MCF 10A (cell line): ENCODE measurements at regions not wholly inside any gene's neighbourhood (a gene's known extent, or its start where the extent isn't known, plus 50 kb on each side); places are given as distances from the start of the nearest gene placed in this dataset.

Experiments used
- BruUV-seq: library from RNA; stranded (reverse); fragments of 400-500 nt; replicated peaks from 2 replicates; lab custom pipeline; 2021; lab: Mats Ljungman, UMichigan
- CTCF ChIA-PET: fragments of 300-600 bp; sonication (Branson Sonifier 250); formaldehyde crosslinking; extraction: SDS; loops from one replicate; lab custom pipeline; 2021; ENCODE audit warnings: antibody characterized with exemption, inconsistent platforms; lab: Yijun Ruan, JAX
- POLR2A ChIA-PET: fragments of 300-600, 350-650 bp; sonication (Branson Sonifier 250); formaldehyde crosslinking; extraction: SDS; loops from one replicate; lab custom pipeline; 2020; ENCODE audit warnings: antibody characterized with exemption, inconsistent platforms; lab: Yijun Ruan, JAX
- DNase-seq: peaks from one replicate; pipeline ENCODE4 v3.0.0-alpha.2; 2018; ENCODE audit not compliant: unreplicated experiment
- H3K27ac Mint-ChIP-seq: one replicate; pipeline ENCODE4 v1.8.0; 2022; ENCODE audit warnings: mild to moderate bottlenecking, low read depth, mixed read lengths; ENCODE audit not compliant: unreplicated experiment
- H3K27me3 Mint-ChIP-seq: one replicate; pipeline ENCODE4 v1.8.0; 2022; ENCODE audit warnings: mixed read lengths; ENCODE audit not compliant: insufficient read depth, unreplicated experiment
- H3K36me3 Mint-ChIP-seq: one replicate; pipeline ENCODE4 v1.8.0; 2022; ENCODE audit warnings: mild to moderate bottlenecking, moderate library complexity, mixed read lengths; ENCODE audit not compliant: insufficient read depth, unreplicated experiment
- H3K4me1 Mint-ChIP-seq: one replicate; pipeline ENCODE4 v1.8.0; 2022; ENCODE audit warnings: mixed read lengths; ENCODE audit not compliant: insufficient read depth, unreplicated experiment
- H3K4me3 Mint-ChIP-seq: one replicate; pipeline ENCODE4 v1.8.0; 2022; ENCODE audit warnings: mild to moderate bottlenecking, moderate library complexity, mixed read lengths; ENCODE audit not compliant: unreplicated experiment
- H3K9me3 Mint-ChIP-seq: one replicate; pipeline ENCODE4 v1.8.0; 2022; ENCODE audit warnings: mixed read lengths; ENCODE audit not compliant: unreplicated experiment
- CTCF ChIP-seq: fragments of 200-600 bp; IDR thresholded peaks from one replicate; pipeline ENCODE4 v1.8.0; 2022; ENCODE audit warnings: antibody characterized with exemption, mild to moderate bottlenecking; ENCODE audit not compliant: unreplicated experiment
- intact Hi-C: fragments of 100-400 bp; cut with micrococcal nuclease; formaldehyde crosslinking; loops from 2 replicates; pipeline ENCODE4 v1.14.1; 2022

- ChIA-PET CTCF (interaction anchor here (0.9 to 1.6 kb wide), 2 partner anchors 9 to 13 kb away, joined by 3 to 4 read pairs; no protein-coding TSS in a partner anchor), POLR2A (no interaction called here)
- Mint-ChIP-seq H3K9me3 (no peaks in the 10 kb centered on the region), H3K4me3 (no peak overlapping the region), H3K36me3 (no peaks in the 10 kb centered on the region), H3K4me1 (no peaks in the 10 kb centered on the region), H3K27ac (no peak overlapping the region), H3K27me3 (no peaks in the 10 kb centered on the region)
- intact Hi-C loops: no loop called here
- no peak for DNase-seq
- BruUV-seq: no TSS peak
- TF ChIP-seq CTCF: no peak
Measured at GRCh38 chr13:76638882-76639281, 247.3 kb downstream of the KCTD12 start.

- ChIA-PET POLR2A (no interaction called here), CTCF (interaction anchor here (0.6 to 1.6 kb wide), 2 partner anchors 9 to 18 kb away, joined by 3 read pairs; no protein-coding TSS in a partner anchor)
- H3K27ac Mint-ChIP-seq: no peak overlapping the region
- intact Hi-C loops: no loop called here
- no peaks in the 10 kb centered on the region for H3K9me3 Mint-ChIP-seq
- no peaks in the 10 kb centered on the region for H3K36me3 Mint-ChIP-seq
- BruUV-seq: no TSS peak
- H3K27me3 Mint-ChIP-seq: no peaks in the 10 kb centered on the region
- H3K4me3 Mint-ChIP-seq: no peak overlapping the region
- no peak for TF ChIP-seq CTCF
- DNase-seq: no peak
- H3K4me1 Mint-ChIP-seq: no peaks in the 10 kb centered on the region
Measured at GRCh38 chr13:76638181-76638580, 248.0 kb downstream of the KCTD12 start.

- Mint-ChIP-seq H3K4me3 (no peak overlapping the region), H3K27ac (no peak overlapping the region), H3K4me1 (no peaks in the 10 kb centered on the region), H3K36me3 (no peaks in the 10 kb centered on the region), H3K9me3 (no peaks in the 10 kb centered on the region), H3K27me3 (no peaks in the 10 kb centered on the region)
- TF ChIP-seq CTCF: no peak
- no TSS peak for BruUV-seq
- no peak for DNase-seq
- POLR2A ChIA-PET: interaction anchor here (1.1 kb wide), 1 partner anchor 15 kb away, joined by 4 read pairs; no protein-coding TSS in a partner anchor
- CTCF ChIA-PET: interaction anchor here (0.6 kb wide), 1 partner anchor 18 kb away, joined by 3 read pairs; no protein-coding TSS in a partner anchor
- intact Hi-C loops: no loop called here
Measured at GRCh38 chr13:76637641-76638141, 248.5 kb downstream of the KCTD12 start.

- Mint-ChIP-seq H3K4me3 (no peak overlapping the region), H3K36me3 (no peaks in the 10 kb centered on the region), H3K4me1 (no peaks in the 10 kb centered on the region), H3K27ac (no peak overlapping the region), H3K9me3 (no peaks in the 10 kb centered on the region), H3K27me3 (no peaks in the 10 kb centered on the region)
- TF ChIP-seq CTCF: no peak
- intact Hi-C loops: no loop called here
- no peak for DNase-seq
- CTCF ChIA-PET: interaction anchor here (0.7 kb wide), 2 partner anchors 65 to 275 kb away, joined by 3 to 4 read pairs; no protein-coding TSS in a partner anchor
- POLR2A ChIA-PET: interaction anchor here (0.7 to 1.1 kb wide), 2 partner anchors 14 to 145 kb away, joined by 3 to 4 read pairs; no protein-coding TSS in a partner anchor
- BruUV-seq: no TSS peak
Measured at GRCh38 chr13:76636829-76637228, 249.4 kb downstream of the KCTD12 start.
